ENCODE measurements at regions not wholly inside any gene's neighbourhood (a gene's known extent, or its start where the extent isn't known, plus 50 kb on each side); places are given as distances from the start of the nearest gene placed in this dataset.

- TF ChIP-seq POLR2A (IDR thresholded peaks at IDR 0.05) (no peak), CTCF (IDR thresholded peaks at IDR 0.05) (no peak)
These were observed 134.3 kb downstream of the SNX19 start for GRCh38 chr11:130781931-130782330.
